ENCODE measurements at regions not wholly inside any gene's neighbourhood (a gene's known extent, or its start where the extent isn't known, plus 50 kb on each side); places are given as distances from the start of the nearest gene placed in this dataset.

DNA sequence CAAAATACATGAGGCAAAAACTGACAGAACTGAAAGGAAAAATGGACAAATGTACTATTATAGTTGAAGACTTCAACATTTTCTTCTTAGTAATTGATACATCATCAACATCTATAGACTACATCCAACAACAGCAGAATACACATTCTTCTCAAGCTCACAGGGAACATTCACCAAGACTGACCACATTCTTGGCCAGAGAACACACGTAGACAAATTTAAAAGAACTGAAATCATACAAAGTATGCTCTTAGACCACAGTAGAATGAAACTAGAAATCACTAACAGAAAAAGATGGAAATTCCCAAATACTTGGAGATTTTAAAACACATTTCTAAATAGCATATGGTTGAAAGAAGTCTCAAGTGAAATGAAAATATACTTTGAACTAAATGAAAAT lies 55.1 kb upstream of the NSMCE3 start:
- TF ChIP-seq, protein P1, sequence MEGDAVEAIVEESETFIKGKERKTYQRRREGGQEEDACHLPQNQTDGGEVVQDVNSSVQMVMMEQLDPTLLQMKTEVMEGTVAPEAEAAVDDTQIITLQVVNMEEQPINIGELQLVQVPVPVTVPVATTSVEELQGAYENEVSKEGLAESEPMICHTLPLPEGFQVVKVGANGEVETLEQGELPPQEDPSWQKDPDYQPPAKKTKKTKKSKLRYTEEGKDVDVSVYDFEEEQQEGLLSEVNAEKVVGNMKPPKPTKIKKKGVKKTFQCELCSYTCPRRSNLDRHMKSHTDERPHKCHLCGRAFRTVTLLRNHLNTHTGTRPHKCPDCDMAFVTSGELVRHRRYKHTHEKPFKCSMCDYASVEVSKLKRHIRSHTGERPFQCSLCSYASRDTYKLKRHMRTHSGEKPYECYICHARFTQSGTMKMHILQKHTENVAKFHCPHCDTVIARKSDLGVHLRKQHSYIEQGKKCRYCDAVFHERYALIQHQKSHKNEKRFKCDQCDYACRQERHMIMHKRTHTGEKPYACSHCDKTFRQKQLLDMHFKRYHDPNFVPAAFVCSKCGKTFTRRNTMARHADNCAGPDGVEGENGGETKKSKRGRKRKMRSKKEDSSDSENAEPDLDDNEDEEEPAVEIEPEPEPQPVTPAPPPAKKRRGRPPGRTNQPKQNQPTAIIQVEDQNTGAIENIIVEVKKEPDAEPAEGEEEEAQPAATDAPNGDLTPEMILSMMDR (conservative IDR thresholded peaks at IDR 0.05; ENCODE audit: low read depth, low read length) = no peak
- no peak for TF ChIP-seq EZH2 (IDR thresholded peaks at IDR 0.05; ENCODE audit: borderline replicate concordance, low read depth, low read length, poor library complexity, severe bottlenecking)

Data from A673 (cell line).